Fibroblast of lung (primary cell): ENCODE measurements at regions not wholly inside any gene's neighbourhood (a gene's known extent, or its start where the extent isn't known, plus 50 kb on each side); places are given as distances from the start of the nearest gene placed in this dataset.
"Not testable (repeated sequence)": the region's sequence is repeated elsewhere in the genome, so short reads cannot be mapped to it uniquely, and the experiment has no call there.

ENCODE experiments used
- CTCF ChIP-seq, 2 donors: IDR thresholded peaks in 1 of 2; conservative IDR thresholded peaks in 1 of 2; 1 replicate in 1 of 2; 2 replicates in 1 of 2; pipeline ENCODE4 v1.5.1; 2011 to 2012; ENCODE audit warnings: low read length in 2 of 2, control low read depth in 1 of 2, inconsistent platforms in 1 of 2, low read depth in 1 of 2, mild to moderate bottlenecking in 1 of 2
- EZH2 ChIP-seq: IDR thresholded peaks from 2 replicates; pipeline ENCODE4 v1.5.1; 2012; ENCODE audit warnings: low read length, control low read depth, mild to moderate bottlenecking; ENCODE audit errors: missing control alignments

- not testable (repeated sequence) for TF ChIP-seq CTCF (conservative IDR thresholded peaks at IDR 0.05 in 1 of 2, IDR thresholded peaks at IDR 0.05 in 1 of 2; ENCODE audit: low read depth in 1 of 2, low read length in 2 of 2); EZH2
Measured at GRCh38 chr6:80783271-80783670, 676.8 kb downstream of the BCKDHB start.
